GM12878 (cell line): ENCODE measurements at regions not wholly inside any gene's neighbourhood (a gene's known extent, or its start where the extent isn't known, plus 50 kb on each side); places are given as distances from the start of the nearest gene placed in this dataset.

Experiments
- ATAC-seq: fragments of 200-7000 bp; cut with Tn5 transposase; 3 replicates; pipeline ENCODE4 v1.9.1; 2020; ENCODE audit warnings: mild to moderate bottlenecking, moderate library complexity
- BruUV-seq: library from RNA; stranded (reverse); fragments of 400-500 nt; replicated peaks from 2 replicates; lab custom pipeline; 2021; lab: Mats Ljungman, UMichigan
- CTCF ChIA-PET: fragments of 300-600 bp; sonication (Branson Sonifier 250); formaldehyde crosslinking; extraction: SDS; loops from one replicate; lab custom pipeline; 2021; ENCODE audit warnings: inconsistent platforms; lab: Yijun Ruan, JAX
- POLR2A ChIA-PET: fragments of 350-600 bp; formaldehyde crosslinking; extraction: SDS; loops from one replicate; lab custom pipeline; 2021; ENCODE audit warnings: inconsistent platforms; lab: Charles Lee
- RAD21 ChIA-PET: fragments of 300-600 bp; sonication (Branson Sonifier 250); formaldehyde crosslinking; loops from one replicate; lab custom pipeline; 2023; ENCODE audit warnings: antibody characterized with exemption; ENCODE audit not compliant: unreplicated experiment; lab: Charles Lee
- SMC1A ChIA-PET: fragments of 300-600 bp; sonication (Branson Sonifier 250); formaldehyde crosslinking; loops from one replicate; lab custom pipeline; 2023; ENCODE audit not compliant: unreplicated experiment, uncharacterized antibody; lab: Charles Lee
- DNase-seq: peaks from one replicate; pipeline ENCODE4 v3.0.0-alpha.2; 2011; ENCODE audit warnings: low read depth, low spot score
- FAIRE-seq: peaks from 3 replicates; lab custom pipeline; 2011; peaks lifted over from hg19 to GRCh38; lab: Jason Lieb, UNC
- H2AFZ ChIP-seq: 2 replicates; pipeline ENCODE4 v1.6.0; 2011; ENCODE audit warnings: low read depth, low read length, control low read depth; ENCODE audit not compliant: control insufficient read depth
- H3K27ac ChIP-seq: 2 replicates; pipeline ENCODE4 v1.5.1; 2011; ENCODE audit warnings: control low read depth; ENCODE audit not compliant: control insufficient read depth, insufficient read depth
- H3K27me3 ChIP-seq, 2 experiments: replicated peaks in 1 of 2; 2 replicates each; pipeline versions ENCODE4 v1.6.0 to v1.6.1; 2011; ENCODE audit warnings: low read length in 1 of 2; ENCODE audit not compliant: control insufficient read depth in 2 of 2, insufficient read depth in 2 of 2
- H3K36me3 ChIP-seq, 2 experiments: 2 replicates each; pipeline ENCODE4 v1.5.1; 2011; ENCODE audit warnings: low read length in 1 of 2; ENCODE audit not compliant: control insufficient read depth in 2 of 2, insufficient read depth in 2 of 2
- H3K4me1 ChIP-seq: 2 replicates; pipeline ENCODE4 v1.6.1; 2011; ENCODE audit warnings: mild to moderate bottlenecking, low read length, moderate library complexity, mixed read lengths; ENCODE audit not compliant: control insufficient read depth, insufficient read depth
- H3K4me2 ChIP-seq: 2 replicates; pipeline ENCODE4 v1.6.0; 2011; ENCODE audit warnings: control low read depth; ENCODE audit not compliant: control insufficient read depth, insufficient read depth
- H3K4me3 ChIP-seq: fragments of 200-600 bp; sonication (generic); 2 replicates; pipeline ENCODE4 v1.5.1; 2016
- H3K79me2 ChIP-seq: 2 replicates; pipeline ENCODE4 v1.6.0; 2011; ENCODE audit warnings: low read length; ENCODE audit not compliant: control insufficient read depth, insufficient read depth
- H3K9ac ChIP-seq: 2 replicates; pipeline ENCODE4 v1.8.0; 2011; ENCODE audit warnings: low read length, control low read depth, mixed read lengths; ENCODE audit not compliant: control insufficient read depth, insufficient read depth
- H3K9me3 ChIP-seq: replicated peaks from 3 replicates; pipeline ENCODE4 v1.5.1; 2011; ENCODE audit warnings: mild to moderate bottlenecking, low read length; ENCODE audit not compliant: control insufficient read depth, insufficient read depth
- H4K20me1 ChIP-seq: 2 replicates; pipeline ENCODE4 v1.6.0; 2011; ENCODE audit not compliant: control insufficient read depth, insufficient read depth
- BCL11A ChIP-seq: IDR thresholded peaks from 2 replicates; pipeline ENCODE4 v1.6.1; 2011; ENCODE audit warnings: low read depth, low read length
- BRCA1 ChIP-seq: IDR thresholded peaks from 2 replicates; pipeline ENCODE4 v1.6.1; 2011; ENCODE audit warnings: low read depth, low read length, improper control_type of control experiment
- CBFB ChIP-seq: IDR thresholded peaks from 2 replicates; pipeline ENCODE4 v1.6.1; 2016; ENCODE audit warnings: antibody characterized with exemption, low read depth
- CHD2 ChIP-seq: IDR thresholded peaks from 2 replicates; pipeline ENCODE4 v1.6.1; 2011; ENCODE audit warnings: low read depth, low read length, improper control_type of control experiment, borderline replicate concordance
- ETV6 ChIP-seq, 2 experiments: fragments of 450-650 bp in 1 of 2; IDR thresholded peaks in 1 of 2; conservative IDR thresholded peaks in 1 of 2; 2 replicates each; pipeline ENCODE4 v1.6.1; 2014; ENCODE audit warnings: antibody characterized with exemption in 1 of 2, borderline replicate concordance in 1 of 2, low read depth in 1 of 2, mild to moderate bottlenecking in 1 of 2, moderate library complexity in 1 of 2
- FOXK2 ChIP-seq: fragments of 450-650 bp; IDR thresholded peaks from 2 replicates; pipeline ENCODE4 v1.6.1; 2017; ENCODE audit warnings: mild to moderate bottlenecking, moderate library complexity
- PML ChIP-seq: IDR thresholded peaks from 2 replicates; pipeline ENCODE4 v1.6.1; 2012; ENCODE audit warnings: low read length, inconsistent platforms
- RBBP5 ChIP-seq: fragments of 200-600 bp; sonication (generic); conservative IDR thresholded peaks from 2 replicates; pipeline ENCODE4 v1.6.1; 2016
- REST ChIP-seq: IDR thresholded peaks from 2 replicates; pipeline ENCODE4 v1.6.1; 2012; ENCODE audit warnings: mild to moderate bottlenecking, low read depth, low read length
- SP1 ChIP-seq: IDR thresholded peaks from one replicate; pipeline ENCODE4 v1.6.1; 2011; ENCODE audit warnings: low read depth, low read length
- TAF1 ChIP-seq: IDR thresholded peaks from 2 replicates; pipeline ENCODE4 v1.6.1; 2011; ENCODE audit warnings: mild to moderate bottlenecking, low read depth, low read length, borderline replicate concordance
- WRNIP1 ChIP-seq: IDR thresholded peaks from 2 replicates; pipeline ENCODE4 v1.6.1; 2011; ENCODE audit warnings: low read depth, low read length, improper control_type of control experiment, borderline replicate concordance
- ZBED1 ChIP-seq: IDR thresholded peaks from 2 replicates; pipeline ENCODE4 v1.6.1; 2016; ENCODE audit warnings: borderline replicate concordance
- WGBS: methylation state at CpG from one replicate; pipeline ENCODE4 v1.1.6; 2016; ENCODE audit warnings: low lambda C conversion rate; ENCODE audit not compliant: insufficient replicate concordance, insufficient coverage; ENCODE audit errors: missing lambda C conversion rate; 5-methylcytosine and 5-hydroxymethylcytosine counted together
- in situ Hi-C: fragments of 300-500 bp; cut with MboI; formaldehyde crosslinking; loops from 9 replicates; pipeline ENCODE4 v1.14.3; 2018; ENCODE audit warnings: mixed read lengths
- intact Hi-C: fragments of 100-400 bp; cut with micrococcal nuclease; formaldehyde crosslinking; loops from one replicate; pipeline ENCODE4 v1.14.2; 2022; ENCODE audit not compliant: unreplicated experiment
- TF ChIP-seq, protein P1 (sequence below): IDR thresholded peaks from 2 replicates; pipeline ENCODE4 v1.6.1; 2012; ENCODE audit warnings: low read depth, low read length, improper control_type of control experiment
- TF ChIP-seq, protein P2 (sequence below): IDR thresholded peaks from 2 replicates; pipeline ENCODE4 v1.6.1; 2011; ENCODE audit warnings: low read depth, low read length, improper control_type of control experiment, borderline replicate concordance
- TF ChIP-seq, protein P3 (sequence below): fragments of 450-650 bp; IDR thresholded peaks from 2 replicates; pipeline ENCODE4 v1.6.1; 2018; ENCODE audit warnings: borderline replicate concordance, mild to moderate bottlenecking; ENCODE audit not compliant: partially characterized antibody
- TF ChIP-seq, protein P4 (sequence below): fragments of 450-650 bp; conservative IDR thresholded peaks from 2 replicates; pipeline ENCODE4 v1.6.1; 2017; ENCODE audit warnings: mild to moderate bottlenecking, moderate library complexity

DNA sequence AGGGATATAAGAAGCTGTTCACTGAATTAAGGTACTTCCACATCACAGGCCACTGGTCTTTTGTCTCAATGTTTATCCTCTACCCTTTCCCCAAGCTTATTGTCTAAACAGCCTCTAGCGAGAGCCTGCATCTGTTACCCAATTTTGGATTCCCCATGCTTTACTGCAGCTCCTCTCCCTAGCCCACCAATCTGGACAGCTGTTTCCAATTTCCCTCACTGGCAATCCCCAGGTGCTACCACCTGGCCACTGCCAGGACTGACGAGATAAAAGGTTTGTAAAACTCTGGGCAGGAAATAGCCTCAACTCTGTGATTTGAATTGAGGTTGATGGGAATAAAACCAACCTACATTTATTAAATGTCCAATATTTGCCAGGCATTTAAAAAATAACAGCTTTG lies 58.0 kb upstream of the TEX9 start:
- Histone ChIP-seq H3K9me3 (no peaks in the 10 kb centered on the region), H3K27me3 (no peaks in the 10 kb centered on the region), H2AFZ (no peak overlapping the region), H3K79me2 (no peaks in the 10 kb centered on the region), H3K4me3 (no peak overlapping the region)
- in situ Hi-C loops = no loop called here
- ATAC-seq = no peak
- TF ChIP-seq REST = no peak
- TF ChIP-seq ZBED1 = no peak
- TF ChIP-seq, protein P1, sequence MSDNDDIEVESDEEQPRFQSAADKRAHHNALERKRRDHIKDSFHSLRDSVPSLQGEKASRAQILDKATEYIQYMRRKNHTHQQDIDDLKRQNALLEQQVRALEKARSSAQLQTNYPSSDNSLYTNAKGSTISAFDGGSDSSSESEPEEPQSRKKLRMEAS = no peak
- TF ChIP-seq SP1 = no peak
- TF ChIP-seq, protein P2, sequence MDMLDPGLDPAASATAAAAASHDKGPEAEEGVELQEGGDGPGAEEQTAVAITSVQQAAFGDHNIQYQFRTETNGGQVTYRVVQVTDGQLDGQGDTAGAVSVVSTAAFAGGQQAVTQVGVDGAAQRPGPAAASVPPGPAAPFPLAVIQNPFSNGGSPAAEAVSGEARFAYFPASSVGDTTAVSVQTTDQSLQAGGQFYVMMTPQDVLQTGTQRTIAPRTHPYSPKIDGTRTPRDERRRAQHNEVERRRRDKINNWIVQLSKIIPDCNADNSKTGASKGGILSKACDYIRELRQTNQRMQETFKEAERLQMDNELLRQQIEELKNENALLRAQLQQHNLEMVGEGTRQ = no peak
- no peak for TF ChIP-seq WRNIP1
- no peak for TF ChIP-seq PML
- no peak for TF ChIP-seq ETV6 (conservative IDR thresholded peaks at IDR 0.05 in 1 of 2, IDR thresholded peaks at IDR 0.05 in 1 of 2; ENCODE audit: borderline replicate concordance in 1 of 2, low read depth in 1 of 2)
- no peak for TF ChIP-seq CBFB
- no peak for TF ChIP-seq BRCA1
- no peak for TF ChIP-seq RBBP5
- TF ChIP-seq TAF1 = no peak
- TF ChIP-seq BCL11A = no peak
- no peak for TF ChIP-seq FOXK2
- TF ChIP-seq CHD2 = no peak
- TF ChIP-seq, protein P3, sequence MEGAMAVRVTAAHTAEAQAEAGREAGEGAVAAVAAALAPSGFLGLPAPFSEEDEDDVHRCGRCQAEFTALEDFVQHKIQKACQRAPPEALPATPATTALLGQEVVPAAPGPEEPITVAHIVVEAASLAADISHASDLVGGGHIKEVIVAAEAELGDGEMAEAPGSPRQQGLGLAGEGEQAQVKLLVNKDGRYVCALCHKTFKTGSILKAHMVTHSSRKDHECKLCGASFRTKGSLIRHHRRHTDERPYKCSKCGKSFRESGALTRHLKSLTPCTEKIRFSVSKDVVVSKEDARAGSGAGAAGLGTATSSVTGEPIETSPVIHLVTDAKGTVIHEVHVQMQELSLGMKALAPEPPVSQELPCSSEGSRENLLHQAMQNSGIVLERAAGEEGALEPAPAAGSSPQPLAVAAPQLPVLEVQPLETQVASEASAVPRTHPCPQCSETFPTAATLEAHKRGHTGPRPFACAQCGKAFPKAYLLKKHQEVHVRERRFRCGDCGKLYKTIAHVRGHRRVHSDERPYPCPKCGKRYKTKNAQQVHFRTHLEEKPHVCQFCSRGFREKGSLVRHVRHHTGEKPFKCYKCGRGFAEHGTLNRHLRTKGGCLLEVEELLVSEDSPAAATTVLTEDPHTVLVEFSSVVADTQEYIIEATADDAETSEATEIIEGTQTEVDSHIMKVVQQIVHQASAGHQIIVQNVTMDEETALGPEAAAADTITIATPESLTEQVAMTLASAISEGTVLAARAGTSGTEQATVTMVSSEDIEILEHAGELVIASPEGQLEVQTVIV = no peak
- TF ChIP-seq, protein P4, sequence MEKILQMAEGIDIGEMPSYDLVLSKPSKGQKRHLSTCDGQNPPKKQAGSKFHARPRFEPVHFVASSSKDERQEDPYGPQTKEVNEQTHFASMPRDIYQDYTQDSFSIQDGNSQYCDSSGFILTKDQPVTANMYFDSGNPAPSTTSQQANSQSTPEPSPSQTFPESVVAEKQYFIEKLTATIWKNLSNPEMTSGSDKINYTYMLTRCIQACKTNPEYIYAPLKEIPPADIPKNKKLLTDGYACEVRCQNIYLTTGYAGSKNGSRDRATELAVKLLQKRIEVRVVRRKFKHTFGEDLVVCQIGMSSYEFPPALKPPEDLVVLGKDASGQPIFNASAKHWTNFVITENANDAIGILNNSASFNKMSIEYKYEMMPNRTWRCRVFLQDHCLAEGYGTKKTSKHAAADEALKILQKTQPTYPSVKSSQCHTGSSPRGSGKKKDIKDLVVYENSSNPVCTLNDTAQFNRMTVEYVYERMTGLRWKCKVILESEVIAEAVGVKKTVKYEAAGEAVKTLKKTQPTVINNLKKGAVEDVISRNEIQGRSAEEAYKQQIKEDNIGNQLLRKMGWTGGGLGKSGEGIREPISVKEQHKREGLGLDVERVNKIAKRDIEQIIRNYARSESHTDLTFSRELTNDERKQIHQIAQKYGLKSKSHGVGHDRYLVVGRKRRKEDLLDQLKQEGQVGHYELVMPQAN = no peak
- TF ChIP-seq, all 136 proteins: peak for 0
- intact Hi-C loops = no loop called here
- POLR2A ChIA-PET = interaction anchor here (0.6 kb wide), 1 partner anchor 340 kb away, joined by 3 read pairs; no protein-coding TSS in a partner anchor
- BruUV-seq = no TSS peak
- DNase-seq (no peak), FAIRE-seq (no peak)
- Histone ChIP-seq H3K27ac (no peak overlapping the region), H4K20me1 (no peaks in the 10 kb centered on the region), H3K36me3 (no peaks in the 10 kb centered on the region), H3K4me1 (no peaks in the 10 kb centered on the region), H3K4me2 (no peak overlapping the region), H3K9ac (no peak overlapping the region)
- SMC1A ChIA-PET = interaction anchor here (0.7 to 1.2 kb wide), 3 partner anchors 13 to 1391 kb away, joined by 3 read pairs; no protein-coding TSS in a partner anchor
- CTCF ChIA-PET = interaction anchor here (1.5 kb wide), 1 partner anchor 31 kb away, joined by 3 read pairs; no protein-coding TSS in a partner anchor
- 0% methylated on average over 2 of the region's 2 CpGs for WGBS
- RAD21 ChIA-PET = no interaction called here
